ENCODE measurements at regions not wholly inside any gene's neighbourhood (a gene's known extent, or its start where the extent isn't known, plus 50 kb on each side); places are given as distances from the start of the nearest gene placed in this dataset.
A peak's percentile ranks its signal among the peaks of the same experiment; 100 is the strongest.

GRCh38 chr6:14652536-14652935, 535.0 kb downstream of the CD83 start:
- no peak for DNase-seq

DNA sequence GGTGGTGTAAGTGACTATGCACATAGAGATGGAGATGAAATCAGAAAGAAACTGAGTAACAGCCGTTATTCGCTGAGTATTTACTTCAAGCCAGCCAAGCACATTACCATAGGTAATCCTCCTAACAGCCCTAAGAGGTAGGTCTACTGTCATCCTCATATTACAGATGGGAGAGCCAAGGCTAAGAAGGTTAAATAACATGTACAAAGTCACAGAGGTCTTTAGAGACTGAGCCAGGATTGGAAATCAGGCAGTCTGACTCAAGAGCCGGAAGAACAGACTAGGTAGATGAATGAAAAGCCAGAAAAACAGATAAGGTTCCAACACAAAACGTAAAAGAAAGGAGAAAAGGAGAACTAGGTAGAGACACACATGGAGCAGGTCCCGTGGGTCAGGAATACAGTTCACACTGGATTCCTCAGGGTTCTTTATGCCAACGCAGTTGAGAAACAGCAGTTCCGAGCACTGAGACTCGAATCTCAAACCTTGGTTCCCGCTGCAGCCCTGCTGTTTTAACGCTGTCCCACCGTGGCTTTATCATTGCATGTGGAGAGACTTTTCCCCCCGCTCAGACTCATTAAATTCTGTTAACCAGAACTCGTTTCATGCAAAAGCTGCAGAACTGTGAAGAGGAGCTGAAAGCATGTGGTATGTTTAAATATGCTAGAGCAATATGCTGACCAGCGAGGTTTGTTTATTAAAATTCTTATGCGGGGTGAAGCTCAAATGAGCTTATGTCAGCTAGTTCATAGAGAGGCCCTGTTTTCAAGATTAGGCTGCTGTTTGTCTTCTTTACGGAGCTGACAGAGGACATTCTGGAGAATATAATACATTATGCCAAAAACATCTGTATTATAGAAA, 537.9 kb downstream of the CD83 start:
- no peak for DNase-seq

- no peak for DNase-seq
Measured at GRCh38 chr6:14656078-14656521, 538.5 kb downstream of the CD83 start.

DNA sequence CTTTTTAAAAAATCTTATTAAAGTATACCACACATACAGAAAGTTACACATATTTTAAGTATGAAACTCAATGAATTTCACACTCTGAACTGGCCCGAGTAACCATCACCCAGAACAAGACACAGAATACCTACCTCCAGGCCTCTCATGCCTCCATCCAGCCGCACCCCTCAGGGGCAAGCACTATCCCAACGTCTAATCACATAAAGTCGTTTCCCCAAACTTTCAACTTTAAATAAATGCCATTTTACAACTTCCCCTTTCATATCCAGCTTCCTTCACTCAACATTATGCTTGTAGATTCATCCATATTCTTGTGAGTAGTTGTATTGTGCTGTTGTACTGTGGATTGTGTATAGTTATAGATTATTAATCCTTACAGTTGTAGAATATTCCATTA, 539.1 kb downstream of the CD83 start:
- DNase-seq: no peak

- DNase-seq: no peak
Measured at GRCh38 chr6:14658030-14658429, 540.5 kb downstream of the CD83 start.

DNA sequence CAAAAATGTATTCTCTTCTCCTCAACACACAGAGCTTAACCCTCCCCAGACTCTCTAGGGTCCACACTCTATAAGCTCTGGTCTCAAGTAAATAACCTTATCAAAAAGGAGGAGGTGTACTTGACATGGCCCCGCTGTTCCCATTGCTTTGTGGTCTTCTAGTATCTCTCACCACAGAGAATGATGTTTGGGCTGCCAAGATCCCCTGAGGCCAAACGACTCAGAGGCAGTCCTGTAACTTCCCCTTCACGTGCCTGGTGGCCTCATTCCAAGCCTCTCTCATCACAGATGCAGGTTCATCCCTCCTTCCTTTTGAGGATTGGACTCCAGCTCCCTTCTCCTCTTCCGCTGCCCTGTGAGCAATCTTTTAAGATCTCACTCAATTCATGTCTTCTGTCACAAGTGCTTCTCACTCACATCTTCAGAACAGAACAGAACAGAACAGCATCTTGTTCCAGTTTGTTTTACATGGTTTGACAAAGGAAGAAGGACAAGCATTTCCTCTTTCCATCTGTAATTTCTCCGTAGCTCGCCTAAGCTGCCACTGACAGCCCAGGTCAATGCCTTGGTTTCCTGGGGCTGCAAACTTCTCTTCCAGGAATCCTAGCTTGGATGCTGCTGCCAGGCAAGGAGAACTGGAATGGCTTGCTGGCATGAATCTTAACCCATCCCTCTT, 541.5 kb downstream of the CD83 start:
- DNase-seq: no peak

DNA sequence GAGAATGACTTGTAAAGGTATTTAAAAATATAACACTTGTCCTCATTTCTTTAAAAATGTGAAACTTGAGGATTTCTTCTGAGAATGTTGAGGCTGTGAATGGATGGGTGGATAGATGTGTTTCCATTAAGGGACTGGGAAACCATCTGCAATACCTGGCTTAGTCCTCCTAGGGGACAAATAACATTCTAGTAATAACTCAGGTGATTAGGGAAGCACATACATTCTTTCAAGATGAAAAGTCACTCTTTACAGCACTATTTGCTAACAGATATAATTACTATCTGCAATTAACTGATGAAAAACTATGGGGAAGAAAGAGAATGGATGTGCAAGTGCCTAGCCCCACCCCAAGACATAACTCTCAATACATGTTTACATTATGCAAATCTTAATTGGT, 542.3 kb downstream of the CD83 start:
- no peak for DNase-seq

DNA sequence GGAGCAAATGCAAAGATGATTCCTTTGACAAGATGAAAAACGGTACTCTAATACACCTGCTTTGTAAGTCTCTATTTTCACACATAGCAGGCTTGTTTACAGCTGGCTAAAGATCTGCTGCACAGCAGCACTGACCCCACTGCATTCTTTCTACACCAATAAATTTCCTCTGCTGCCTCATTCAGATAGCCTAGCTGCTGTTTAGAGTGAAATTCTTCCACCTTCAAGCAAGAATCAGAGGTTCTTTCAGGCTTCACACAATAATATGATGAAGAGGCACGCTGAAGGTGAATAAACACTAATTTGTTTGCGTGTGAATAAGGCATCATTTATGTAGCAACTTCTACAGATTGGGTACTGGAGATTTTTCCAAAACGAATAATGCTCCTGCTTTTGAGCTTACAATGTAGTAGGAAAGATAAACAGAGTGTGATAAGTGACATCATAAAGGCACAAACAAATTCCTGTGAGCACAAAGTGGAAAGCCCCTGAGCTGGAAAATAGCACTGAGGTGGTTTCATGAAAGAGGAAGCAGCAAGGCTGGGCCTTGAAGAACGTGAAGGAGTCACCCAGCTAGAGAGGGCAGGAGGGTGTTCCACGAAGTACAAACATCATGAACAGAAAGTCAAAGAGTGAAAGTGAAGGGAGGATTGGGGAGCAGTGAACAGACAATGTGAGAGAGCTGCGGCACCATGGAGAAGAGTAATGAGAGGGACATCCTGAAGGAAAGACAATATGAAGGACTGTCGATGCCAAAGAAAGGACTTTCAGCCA, 543.4 kb downstream of the CD83 start:
- no peak for DNase-seq

DNA sequence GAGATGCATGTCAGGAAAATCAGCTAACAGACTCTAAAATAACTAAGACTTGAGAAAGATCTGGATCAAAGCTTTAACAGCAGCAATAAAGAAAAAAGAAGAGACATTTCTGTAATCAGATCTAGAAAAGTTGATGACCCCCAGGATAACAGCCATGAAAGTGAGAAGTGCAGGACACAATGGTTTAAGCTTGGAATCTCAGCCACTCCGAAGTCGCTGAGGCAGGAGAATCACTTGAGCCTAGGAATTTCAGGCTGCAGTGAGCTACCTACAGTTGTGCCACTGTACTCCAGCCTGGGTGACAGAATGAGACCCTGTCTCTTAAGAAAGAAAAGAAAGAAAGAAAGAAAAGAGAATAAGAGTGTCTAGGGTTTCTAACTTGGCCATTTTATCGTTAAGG, 544.1 kb downstream of the CD83 start:
- DNase-seq: no peak

- no peak for DNase-seq
Measured at GRCh38 chr6:14664112-14664601, 546.6 kb downstream of the CD83 start.

DNA sequence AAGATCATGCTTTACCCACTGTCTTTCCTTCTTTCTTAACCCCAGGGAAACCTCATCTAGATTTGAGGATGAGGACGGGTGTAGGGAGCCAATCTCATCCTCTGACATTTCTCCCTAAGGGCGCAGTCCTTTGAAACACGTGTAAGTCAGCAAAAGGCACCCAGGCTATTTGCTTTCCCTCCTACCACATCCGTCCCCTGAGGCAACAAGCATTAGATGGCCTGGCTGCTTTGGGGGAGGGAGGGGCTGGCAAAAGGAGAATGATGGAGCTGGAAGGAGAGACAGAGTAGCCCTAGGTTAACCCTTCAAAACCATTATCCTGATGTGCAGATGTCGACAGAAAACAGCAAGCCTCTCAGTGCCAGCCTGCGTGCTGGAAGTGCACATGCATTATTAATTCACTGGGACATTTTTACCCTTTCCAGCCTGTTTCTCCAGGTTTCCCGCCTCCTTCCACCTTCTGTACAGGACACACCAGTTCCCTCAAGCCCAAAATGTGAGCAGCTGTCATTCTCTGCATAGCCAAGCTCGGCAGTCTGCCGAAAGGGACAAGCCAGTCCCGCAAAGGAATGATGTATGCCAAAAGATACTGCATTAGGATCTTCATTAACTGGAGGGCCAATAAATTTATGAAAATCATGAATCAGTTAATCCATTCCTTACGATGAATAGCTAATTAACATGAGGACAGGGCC, 547.2 kb downstream of the CD83 start:
- DNase-seq: peak; percentile 67

DNA sequence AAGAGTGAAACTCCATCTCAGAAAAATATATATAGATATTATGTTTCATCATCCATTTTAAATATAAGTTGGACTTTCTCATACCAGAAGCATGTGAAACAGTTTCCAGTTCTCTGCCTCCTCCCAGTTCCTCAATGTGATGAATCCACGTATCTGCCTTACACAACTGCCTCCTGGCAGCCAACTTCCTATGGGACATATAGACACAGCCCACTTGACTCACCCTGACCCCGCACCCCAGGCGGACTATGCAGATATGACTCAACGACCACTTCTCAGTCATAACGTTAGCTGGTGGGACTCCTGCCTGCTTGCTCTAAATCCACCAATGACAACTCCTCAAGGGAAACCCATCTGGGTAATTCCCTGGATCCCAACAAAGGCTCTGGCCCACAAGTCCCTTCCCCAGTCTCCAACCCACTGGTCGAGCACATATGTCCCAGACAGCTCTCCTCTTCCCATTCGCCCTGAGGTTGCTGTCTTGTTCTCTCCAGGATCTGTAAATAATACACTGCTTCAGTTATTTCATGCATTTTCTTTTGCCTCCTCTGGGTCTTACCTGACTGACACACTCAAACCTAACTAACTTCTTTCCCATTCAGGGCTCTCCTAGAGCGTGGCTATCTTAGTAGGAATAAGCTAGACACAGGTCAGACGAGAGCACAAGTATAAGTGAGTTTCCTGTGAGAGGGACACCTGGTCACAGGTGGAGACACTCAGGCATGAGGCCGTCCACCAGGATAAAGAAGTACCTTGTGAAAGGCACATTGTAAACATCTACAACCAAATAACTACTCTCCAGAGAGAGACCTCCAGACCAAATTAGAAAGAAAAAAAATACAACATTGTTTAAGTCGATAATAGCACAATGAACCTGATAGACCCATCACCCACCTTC, 548.5 kb downstream of the CD83 start:
- no peak for DNase-seq

- no peak for DNase-seq
Measured at GRCh38 chr6:14670806-14671205, 553.2 kb downstream of the CD83 start.

GRCh38 chr6:14671261-14671681, 553.7 kb downstream of the CD83 start:
- no peak for DNase-seq

GRCh38 chr6:14671937-14672336, 554.4 kb downstream of the CD83 start:
- no peak for DNase-seq

DNA sequence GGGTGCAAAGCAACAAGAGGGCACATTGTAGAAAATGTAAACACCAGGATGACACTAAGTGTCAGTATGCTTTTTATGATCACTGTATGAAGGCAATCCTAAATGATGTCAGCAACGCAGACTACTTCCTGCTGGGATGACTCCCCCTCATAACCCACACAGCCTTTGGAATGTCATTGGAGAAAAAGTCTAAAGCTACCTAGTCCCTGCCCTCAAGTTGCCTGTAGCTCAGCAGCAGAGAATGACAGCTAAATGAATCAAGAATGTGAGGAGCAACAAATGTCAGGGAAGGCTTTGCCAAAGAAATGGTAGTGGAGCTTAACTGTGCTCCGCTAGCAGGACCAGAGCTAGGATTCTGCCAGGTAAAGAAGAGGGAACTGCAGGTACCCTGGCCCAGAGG, 555.6 kb downstream of the CD83 start:
- no peak for DNase-seq

GRCh38 chr6:14674458-14674857, 556.9 kb downstream of the CD83 start:
- no peak for DNase-seq

- no peak for DNase-seq
Measured at GRCh38 chr6:14674867-14675648, 557.5 kb downstream of the CD83 start.

GRCh38 chr6:14676064-14676463, 558.5 kb downstream of the CD83 start:
- no peak for DNase-seq

- DNase-seq: no peak
Measured at GRCh38 chr6:14676977-14677781, 559.6 kb downstream of the CD83 start.
